PC-9 (cell line): ENCODE measurements at regions not wholly inside any gene's neighbourhood (a gene's known extent, or its start where the extent isn't known, plus 50 kb on each side); places are given as distances from the start of the nearest gene placed in this dataset.

ENCODE experiments used
- BruUV-seq: library from RNA; stranded (reverse); fragments of 400-500 nt; replicated peaks from 2 replicates; lab custom pipeline; 2021; lab: Mats Ljungman, UMichigan
- CTCF ChIA-PET: fragments of 300-600 bp; sonication (Branson Sonifier 250); formaldehyde crosslinking; loops from one replicate; lab custom pipeline; 2022; ENCODE audit warnings: antibody characterized with exemption; lab: Charles Lee
- POLR2A ChIA-PET: fragments of 300-600 bp; sonication (Branson Sonifier 250); formaldehyde crosslinking; loops from one replicate; lab custom pipeline; 2022; ENCODE audit warnings: antibody characterized with exemption; ENCODE audit not compliant: unreplicated experiment; lab: Charles Lee
- DNase-seq, 2 experiments: peaks; one replicate each; pipeline versions ENCODE4 v3.0.0 to v3.0.0-alpha.2; 2015 to 2022; ENCODE audit warnings: mixed read lengths in 1 of 2
- H2AFZ ChIP-seq: fragments of 200-600 bp; sonication (generic); 2 replicates; pipeline ENCODE4 v1.8.1; 2017; ENCODE audit warnings: antibody characterized with exemption
- H3F3A ChIP-seq: fragments of 200-600 bp; sonication (generic); 2 replicates; pipeline ENCODE4 v1.8.1; 2017; ENCODE audit warnings: antibody characterized with exemption, mild to moderate bottlenecking, low read depth; ENCODE audit not compliant: insufficient read depth
- H3K27ac ChIP-seq: fragments of 200-600 bp; sonication (generic); 2 replicates; pipeline ENCODE4 v1.6.1; 2016; ENCODE audit warnings: mixed run types
- H3K27me3 ChIP-seq: fragments of 200-600 bp; sonication (generic); 2 replicates; pipeline ENCODE4 v1.6.1; 2016; ENCODE audit warnings: low read depth, mixed run types; ENCODE audit not compliant: insufficient read depth
- H3K36me3 ChIP-seq: fragments of 200-600 bp; sonication (generic); 2 replicates; pipeline ENCODE4 v1.6.1; 2016; ENCODE audit warnings: low read depth, mixed run types
- H3K4me1 ChIP-seq: fragments of 200-600 bp; sonication (generic); replicated peaks from 2 replicates; pipeline ENCODE4 v1.6.1; 2016; ENCODE audit warnings: mixed run types; ENCODE audit not compliant: insufficient read depth
- H3K4me2 ChIP-seq: fragments of 200-600 bp; sonication (generic); 2 replicates; pipeline ENCODE4 v1.6.1; 2017; ENCODE audit warnings: mixed run types
- H3K4me3 ChIP-seq: fragments of 200-600 bp; sonication (generic); 2 replicates; pipeline ENCODE4 v1.6.1; 2016; ENCODE audit warnings: mixed run types
- H3K79me2 ChIP-seq: fragments of 200-600 bp; sonication (generic); 2 replicates; pipeline ENCODE4 v1.6.1; 2017; ENCODE audit warnings: low read depth, mixed run types
- H3K9me2 ChIP-seq: fragments of 200-600 bp; sonication (generic); 2 replicates; pipeline ENCODE4 v1.8.1; 2017; ENCODE audit warnings: mild to moderate bottlenecking; ENCODE audit not compliant: insufficient read depth
- H3K9me3 ChIP-seq: fragments of 200-600 bp; sonication (generic); 2 replicates; pipeline ENCODE4 v1.8.1; 2016; ENCODE audit warnings: low read depth; ENCODE audit not compliant: insufficient read depth
- H4K20me1 ChIP-seq: fragments of 200-600 bp; sonication (generic); 2 replicates; pipeline ENCODE4 v1.8.1; 2017; ENCODE audit not compliant: insufficient read depth
- EZH2 ChIP-seq: fragments of 200-600 bp; sonication (generic); IDR thresholded peaks from 2 replicates; pipeline ENCODE4 v1.8.0; 2017; ENCODE audit warnings: antibody characterized with exemption, low read depth
- intact Hi-C: fragments of 100-400 bp; cut with micrococcal nuclease; formaldehyde crosslinking; loops from one replicate; pipeline ENCODE4 v1.10.0; 2022; ENCODE audit not compliant: unreplicated experiment
- TF ChIP-seq, protein P1 (sequence below): fragments of 200-600 bp; sonication (generic); conservative IDR thresholded peaks from 2 replicates; pipeline ENCODE4 v1.6.1; 2017; ENCODE audit warnings: mixed run types, antibody characterized with exemption, mild to moderate bottlenecking, moderate library complexity

DNA sequence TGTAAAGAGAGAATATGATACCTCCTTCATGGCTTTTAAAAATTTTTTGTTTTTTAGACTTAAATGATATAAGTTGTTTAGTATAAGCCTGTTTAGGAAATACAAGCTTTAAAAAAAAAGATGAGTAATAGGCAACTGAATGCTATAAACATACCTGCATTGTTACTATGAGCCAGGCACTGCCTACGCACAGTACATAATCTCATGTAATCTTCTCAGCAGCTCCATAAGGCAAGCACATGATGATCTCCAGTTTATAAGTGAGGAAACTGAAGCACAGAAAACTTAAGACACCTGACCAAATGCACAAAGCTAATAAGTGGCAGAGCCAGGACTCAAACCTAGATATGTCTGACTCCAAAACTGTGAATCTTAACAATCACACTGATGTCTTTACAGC, 156.3 kb upstream of the SLC1A4 start:
- H3K27me3 ChIP-seq, result no peaks in the 10 kb centered on the region
- H3K27ac ChIP-seq, result no peak overlapping the region
- no peaks in the 10 kb centered on the region for H3K79me2 ChIP-seq
- H3K4me2 ChIP-seq, result no peak overlapping the region
- no peaks in the 10 kb centered on the region for H3K36me3 ChIP-seq
- H3K4me3 ChIP-seq, result no peak overlapping the region
- no peak for DNase-seq
- no peaks in the 10 kb centered on the region for H3K9me3 ChIP-seq
- intact Hi-C loops, result loop anchor here (10.0 kb wide), 1 partner anchor 558 kb away; no protein-coding TSS in a partner anchor
- no peak overlapping the region for H2AFZ ChIP-seq
- peaks cover 69% of the 10 kb centered on the region for H3K4me1 ChIP-seq
- POLR2A ChIA-PET, result no interaction called here
- H3K9me2 ChIP-seq, result no peaks in the 10 kb centered on the region
- TF ChIP-seq EZH2, result no peak
- TF ChIP-seq, protein P1, sequence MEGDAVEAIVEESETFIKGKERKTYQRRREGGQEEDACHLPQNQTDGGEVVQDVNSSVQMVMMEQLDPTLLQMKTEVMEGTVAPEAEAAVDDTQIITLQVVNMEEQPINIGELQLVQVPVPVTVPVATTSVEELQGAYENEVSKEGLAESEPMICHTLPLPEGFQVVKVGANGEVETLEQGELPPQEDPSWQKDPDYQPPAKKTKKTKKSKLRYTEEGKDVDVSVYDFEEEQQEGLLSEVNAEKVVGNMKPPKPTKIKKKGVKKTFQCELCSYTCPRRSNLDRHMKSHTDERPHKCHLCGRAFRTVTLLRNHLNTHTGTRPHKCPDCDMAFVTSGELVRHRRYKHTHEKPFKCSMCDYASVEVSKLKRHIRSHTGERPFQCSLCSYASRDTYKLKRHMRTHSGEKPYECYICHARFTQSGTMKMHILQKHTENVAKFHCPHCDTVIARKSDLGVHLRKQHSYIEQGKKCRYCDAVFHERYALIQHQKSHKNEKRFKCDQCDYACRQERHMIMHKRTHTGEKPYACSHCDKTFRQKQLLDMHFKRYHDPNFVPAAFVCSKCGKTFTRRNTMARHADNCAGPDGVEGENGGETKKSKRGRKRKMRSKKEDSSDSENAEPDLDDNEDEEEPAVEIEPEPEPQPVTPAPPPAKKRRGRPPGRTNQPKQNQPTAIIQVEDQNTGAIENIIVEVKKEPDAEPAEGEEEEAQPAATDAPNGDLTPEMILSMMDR, result no peak
- peaks cover 46% of the 10 kb centered on the region for H3F3A ChIP-seq
- H4K20me1 ChIP-seq, result no peaks in the 10 kb centered on the region
- BruUV-seq, result no TSS peak
- CTCF ChIA-PET, result no interaction called here

DNA sequence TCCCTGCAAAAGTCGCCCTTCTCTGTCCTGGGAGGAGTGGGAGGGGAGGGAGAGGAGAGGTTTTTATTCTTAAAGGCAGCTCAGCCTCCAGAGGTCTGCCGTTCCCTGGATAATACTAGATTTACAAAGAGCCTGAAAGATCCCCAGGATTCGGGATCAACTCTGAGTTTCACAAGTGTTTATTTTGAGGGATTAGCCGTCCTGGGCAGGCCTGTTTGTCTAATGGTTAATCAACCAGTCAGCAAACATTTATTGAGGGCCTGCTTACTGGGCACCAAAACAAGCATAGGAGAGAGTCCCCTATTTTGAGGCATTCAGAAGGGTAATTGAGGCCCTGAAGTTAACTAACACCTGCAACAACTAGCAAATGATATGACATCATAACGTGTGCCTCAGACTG, 152.6 kb upstream of the SLC1A4 start:
- CTCF ChIA-PET, result no interaction called here
- peaks cover 61% of the 10 kb centered on the region for H3F3A ChIP-seq
- H4K20me1 ChIP-seq, result no peaks in the 10 kb centered on the region
- POLR2A ChIA-PET, result no interaction called here
- no peak overlapping the region for H3K4me3 ChIP-seq
- peak overlapping the region; percentile 10; the same call in 1 of the 2 replicates for H2AFZ ChIP-seq
- BruUV-seq, result no TSS peak
- DNase-seq, result no peak
- H3K9me2 ChIP-seq, result no peaks in the 10 kb centered on the region
- peak overlapping the region; percentile 94 for H3K27ac ChIP-seq
- TF ChIP-seq EZH2, result no peak
- TF ChIP-seq, protein P1, result no peak
- peaks cover 80% of the 10 kb centered on the region for H3K4me1 ChIP-seq
- intact Hi-C loops, result loop anchor here (10.0 kb wide), 1 partner anchor 562 kb away; no protein-coding TSS in a partner anchor
- peak overlapping the region; percentile 80 for H3K4me2 ChIP-seq
- H3K9me3 ChIP-seq, result no peaks in the 10 kb centered on the region
- no peaks in the 10 kb centered on the region for H3K79me2 ChIP-seq
- no peaks in the 10 kb centered on the region for H3K27me3 ChIP-seq
- no peaks in the 10 kb centered on the region for H3K36me3 ChIP-seq

DNA sequence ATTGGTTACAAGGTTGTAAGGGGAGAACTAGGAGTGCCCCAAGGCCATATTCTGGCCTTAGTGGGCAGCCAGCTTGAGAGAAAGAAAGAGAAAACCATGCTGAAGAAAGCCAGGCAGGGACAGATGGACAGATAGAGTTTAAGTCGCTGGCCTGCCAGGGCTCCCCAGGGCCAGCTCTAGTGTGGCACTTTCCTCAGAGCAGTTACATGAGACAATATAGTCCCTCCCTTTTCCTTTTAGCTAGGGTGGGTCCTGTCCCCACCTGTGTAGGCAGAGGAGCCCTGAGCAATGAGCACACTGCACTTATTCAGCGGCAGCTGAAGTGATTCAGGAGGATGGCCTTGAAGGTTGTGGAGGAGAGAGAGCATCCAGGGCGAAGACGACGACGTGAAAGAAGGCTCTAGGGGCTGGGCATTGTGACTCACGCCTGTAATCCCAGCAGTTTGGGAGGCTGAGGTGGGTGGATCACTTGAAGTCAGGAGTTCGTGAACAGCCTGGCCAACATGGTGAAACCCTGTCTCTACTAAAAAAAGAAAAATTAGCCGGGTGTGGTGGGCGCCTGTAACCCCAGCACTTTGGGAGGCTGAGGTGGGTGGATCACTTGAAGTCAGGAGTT, 152.0 kb upstream of the SLC1A4 start:
- peak; percentile 50 to 80 for DNase-seq
- Histone ChIP-seq H4K20me1 (no peaks in the 10 kb centered on the region), H3F3A (peaks cover 56% of the 10 kb centered on the region), H3K36me3 (no peaks in the 10 kb centered on the region), H3K27me3 (no peaks in the 10 kb centered on the region), H2AFZ (peak overlapping the region; percentile 10; the same call in 1 of the 2 replicates), H3K79me2 (no peaks in the 10 kb centered on the region), H3K4me2 (peak overlapping the region; percentile 80), H3K27ac (peak overlapping the region; percentile 94), H3K4me3 (no peak overlapping the region), H3K9me2 (no peaks in the 10 kb centered on the region), H3K9me3 (no peaks in the 10 kb centered on the region), H3K4me1 (peaks cover 73% of the 10 kb centered on the region)
- no peak for TF ChIP-seq EZH2
- CTCF ChIA-PET, result no interaction called here
- intact Hi-C loops, result loop anchor here (1.0 to 10.0 kb wide), 2 partner anchors 85 to 562 kb away; no protein-coding TSS in a partner anchor
- BruUV-seq, result no TSS peak
- POLR2A ChIA-PET, result interaction anchor here (0.7 kb wide), 1 partner anchor 184 kb away, joined by 4 read pairs; the partner anchor contains the start of gene SERTAD2
